ENCODE measurements at regions not wholly inside any gene's neighbourhood (a gene's known extent, or its start where the extent isn't known, plus 50 kb on each side); places are given as distances from the start of the nearest gene placed in this dataset.

GRCh38 chr17:59469786-59470485 is 95.5 kb upstream of the DHX40 start:
- no peak for TF ChIP-seq CTCF (conservative IDR thresholded peaks at IDR 0.05; ENCODE audit: low read depth in 2 of 2)
- no peak for TF ChIP-seq EZH2phosphoT487 (IDR thresholded peaks at IDR 0.05; ENCODE audit: unreplicated experiment)
- TF ChIP-seq POLR2AphosphoS5 (IDR thresholded peaks at IDR 0.05; ENCODE audit: low read depth), result no peak
- no peak for TF ChIP-seq REST (IDR thresholded peaks at IDR 0.05; ENCODE audit: unreplicated experiment)
- no peak for TF ChIP-seq NANOG (IDR thresholded peaks at IDR 0.05; ENCODE audit: borderline replicate concordance)
- no peak for TF ChIP-seq EZH2 (IDR thresholded peaks at IDR 0.05; ENCODE audit: low read depth, unreplicated experiment)
- no peak for TF ChIP-seq JUNB (IDR thresholded peaks at IDR 0.05; ENCODE audit: unreplicated experiment)
- no peak for TF ChIP-seq CREB1 (CRISPR knock-in tag; IDR thresholded peaks at IDR 0.05; ENCODE audit: low read depth)
